Thyroid gland (tissue), 4 donors: ENCODE measurements at regions not wholly inside any gene's neighbourhood (a gene's known extent, or its start where the extent isn't known, plus 50 kb on each side); places are given as distances from the start of the nearest gene placed in this dataset.
"Not testable (repeated sequence)": the region's sequence is repeated elsewhere in the genome, so short reads cannot be mapped to it uniquely, and the experiment has no call there.

Experiments
- DNase-seq, 2 donors: peaks; one replicate each; pipeline ENCODE4 v3.0.0-alpha.2; 2019
- H3K27ac ChIP-seq, 3 donors: fragments of 200-600 bp; sonication (generic); 1 replicate in 2 of 3; 2 replicates in 1 of 3; pipeline ENCODE4 v1.5.1; 2016 to 2019; ENCODE audit warnings: mild to moderate bottlenecking in 1 of 3, moderate library complexity in 1 of 3
- H3K27me3 ChIP-seq: fragments of 200-600 bp; sonication (generic); one replicate; pipeline ENCODE4 v1.5.1; 2019
- H3K36me3 ChIP-seq, 2 donors: fragments of 200-600 bp; sonication (generic); one replicate each; pipeline ENCODE4 v1.5.1; 2016 to 2019
- H3K4me1 ChIP-seq, 2 donors: fragments of 200-600 bp; sonication (generic); one replicate each; pipeline ENCODE4 v1.5.1; 2017 to 2019
- H3K4me3 ChIP-seq, 3 donors: fragments of 200-600 bp; sonication (generic); replicated peaks in 1 of 3; 1 replicate in 2 of 3; 2 replicates in 1 of 3; pipeline ENCODE4 v1.5.1; 2016; ENCODE audit warnings: mild to moderate bottlenecking in 1 of 3
- H3K9me3 ChIP-seq: fragments of 200-600 bp; sonication (generic); one replicate; pipeline ENCODE4 v1.5.1; 2017
- CTCF ChIP-seq, 6 experiments: fragments of 200-600 bp in 3 of 6; fragments of 450-650 bp in 3 of 6; sonication (generic) in 3 of 6; IDR thresholded peaks; one replicate each; pipeline ENCODE4 v1.5.1; 2016 to 2019; ENCODE audit warnings: antibody characterized with exemption in 6 of 6, mild to moderate bottlenecking in 2 of 6, inconsistent platforms in 1 of 6, moderate library complexity in 1 of 6
- POLR2A ChIP-seq, 2 donors: fragments of 450-650 bp; IDR thresholded peaks; one replicate each; pipeline ENCODE4 v1.6.1; 2017; ENCODE audit warnings: antibody characterized with exemption in 2 of 2, mild to moderate bottlenecking in 2 of 2, moderate library complexity in 1 of 2
- WGBS, 2 donors: methylation state at CpG; one replicate each; pipeline ENCODE4 v1.1.5; 2017; 5-methylcytosine and 5-hydroxymethylcytosine counted together
- intact Hi-C: fragments of 100-400 bp; cut with DNase I; formaldehyde crosslinking; loops from one replicate; pipeline ENCODE4 v1.15.1; 2023

DNA sequence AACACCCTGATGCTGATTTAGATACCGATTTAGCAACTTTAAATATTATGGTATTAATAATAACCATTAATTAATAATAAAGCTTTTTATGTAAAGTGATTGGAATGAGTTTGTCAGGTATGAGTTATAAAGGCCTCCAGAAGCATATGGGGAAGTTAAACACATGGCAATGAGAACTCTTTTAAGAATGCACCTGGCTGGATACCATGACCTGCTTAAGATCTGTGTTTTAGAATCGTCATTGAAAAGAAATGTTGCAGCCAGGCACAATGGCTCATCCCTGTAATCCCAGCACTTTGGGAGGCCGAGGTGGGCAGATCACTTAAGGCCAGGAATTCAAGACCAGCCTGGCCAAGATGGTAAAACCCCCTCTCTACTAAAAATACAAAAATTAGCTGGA is 197.5 kb downstream of the SOX4 start:
- TF ChIP-seq POLR2A (IDR thresholded peaks at IDR 0.05) = no peak
- TF ChIP-seq CTCF (IDR thresholded peaks at IDR 0.05) = no peak
- no peaks in the 10 kb centered on the region for H3K9me3 ChIP-seq
- intact Hi-C loops = no loop called here
- no peak overlapping the region for H3K4me3 ChIP-seq
- no peak overlapping the region for H3K27ac ChIP-seq
- no peaks in the 10 kb centered on the region for H3K4me1 ChIP-seq
- WGBS, 2 donors = 93% methylated on average over 3 of the region's 3 CpGs
- no peak for DNase-seq
- H3K27me3 ChIP-seq = no peaks in the 10 kb centered on the region
- no peaks in the 10 kb centered on the region for H3K36me3 ChIP-seq

- DNase-seq = no peak
- Histone ChIP-seq H3K27ac (no peak overlapping the region), H3K27me3 (no peaks in the 10 kb centered on the region), H3K4me1 (no peaks in the 10 kb centered on the region), H3K9me3 (no peaks in the 10 kb centered on the region), H3K4me3 (no peak overlapping the region), H3K36me3 (no peaks in the 10 kb centered on the region)
- intact Hi-C loops = no loop called here
- 90 to 92% methylated on average over 4 of the region's 4 CpGs for WGBS, 2 donors
- no peak for TF ChIP-seq POLR2A (IDR thresholded peaks at IDR 0.05)
- no peak for TF ChIP-seq CTCF (IDR thresholded peaks at IDR 0.05)
Observed at GRCh38 chr6:21791581-21791980, 198.0 kb downstream of the SOX4 start.

GRCh38 chr6:21792177-21792576 is 198.6 kb downstream of the SOX4 start:
- DNase-seq = no peak
- 91 to 94% methylated on average over 4 of the region's 4 CpGs for WGBS, 2 donors
- TF ChIP-seq CTCF (IDR thresholded peaks at IDR 0.05) (no peak), POLR2A (IDR thresholded peaks at IDR 0.05) (no peak)
- no peak overlapping the region for H3K4me3 ChIP-seq
- no peaks in the 10 kb centered on the region for H3K9me3 ChIP-seq
- H3K36me3 ChIP-seq = no peaks in the 10 kb centered on the region
- intact Hi-C loops = no loop called here
- no peaks in the 10 kb centered on the region for H3K27me3 ChIP-seq
- no peak overlapping the region for H3K27ac ChIP-seq
- H3K4me1 ChIP-seq = no peaks in the 10 kb centered on the region

DNA sequence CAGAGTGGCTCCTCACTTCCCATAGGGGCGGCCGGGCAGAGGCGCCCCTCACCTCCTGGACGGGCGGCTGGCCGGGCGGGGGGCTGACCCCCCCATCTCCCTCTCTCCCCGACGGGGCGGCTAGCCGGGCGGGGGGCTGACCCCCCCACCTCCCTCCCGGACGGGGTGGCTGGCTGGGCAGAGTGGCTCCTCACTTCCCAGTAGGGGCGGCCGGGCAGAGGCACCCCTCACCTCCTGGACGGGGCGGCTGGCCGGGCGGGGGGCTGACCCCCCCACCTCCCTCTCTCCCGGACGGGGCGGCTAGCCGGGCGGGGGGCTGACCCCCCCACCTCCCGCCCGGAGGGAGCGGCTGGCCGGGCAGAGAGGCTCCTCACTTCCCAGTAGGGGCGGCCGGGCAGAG is 203.4 kb downstream of the SOX4 start:
- WGBS, 2 donors = no CpG with 5 or more reads among the region's 31 CpGs
- H3K4me3 ChIP-seq, intact Hi-C loops, H3K27me3 ChIP-seq, H3K36me3 ChIP-seq, H3K9me3 ChIP-seq, H3K27ac ChIP-seq, DNase-seq, H3K4me1 ChIP-seq: not testable (repeated sequence)

- intact Hi-C loops = no loop called here
Observed at GRCh38 chr6:21798468-21798867, 204.9 kb downstream of the SOX4 start.

More at GRCh38 chr6:21798468-21798867, 204.9 kb downstream of the SOX4 start:
- no peak for TF ChIP-seq CTCF (IDR thresholded peaks at IDR 0.05)
- no peak for TF ChIP-seq POLR2A (IDR thresholded peaks at IDR 0.05)
- Histone ChIP-seq H3K27me3 (no peaks in the 10 kb centered on the region), H3K4me3 (no peak overlapping the region), H3K4me1 (no peaks in the 10 kb centered on the region), H3K9me3 (no peaks in the 10 kb centered on the region), H3K27ac (no peak overlapping the region), H3K36me3 (no peaks in the 10 kb centered on the region)
- DNase-seq = no peak
- 96% methylated on average over 4 of the region's 4 CpGs for WGBS, 2 donors
